Loucy (cell line): ENCODE measurements at regions not wholly inside any gene's neighbourhood (a gene's known extent, or its start where the extent isn't known, plus 50 kb on each side); places are given as distances from the start of the nearest gene placed in this dataset.

Source experiments
- H2AFZ ChIP-seq: fragments of 200-600 bp; sonication (generic); 2 replicates; pipeline ENCODE4 v1.6.0; 2016; ENCODE audit warnings: antibody characterized with exemption, mild to moderate bottlenecking, low read length, moderate library complexity
- H3F3A ChIP-seq: fragments of 200-600 bp; 2 replicates; pipeline ENCODE4 v1.6.0; 2016; ENCODE audit warnings: antibody characterized with exemption, low read depth, mild to moderate bottlenecking
- H3K27me3 ChIP-seq: fragments of 200-600 bp; sonication (generic); 2 replicates; pipeline ENCODE4 v1.6.1; 2014; ENCODE audit warnings: low read length, mild to moderate bottlenecking; ENCODE audit not compliant: insufficient read depth, poor library complexity, severe bottlenecking
- H3K36me3 ChIP-seq: fragments of 200-600 bp; sonication (generic); 2 replicates; pipeline ENCODE4 v1.6.1; 2016; ENCODE audit warnings: low read length; ENCODE audit not compliant: insufficient read depth
- H3K4me1 ChIP-seq: fragments of 200-600 bp; sonication (generic); 2 replicates; pipeline ENCODE4 v1.5.1; 2014; ENCODE audit warnings: low read length, mild to moderate bottlenecking; ENCODE audit not compliant: insufficient read depth, poor library complexity, severe bottlenecking
- H3K4me2 ChIP-seq: fragments of 200-600 bp; sonication (generic); 2 replicates; pipeline ENCODE4 v1.6.0; 2014; ENCODE audit warnings: antibody characterized with exemption, low read length, low read depth, mild to moderate bottlenecking; ENCODE audit not compliant: poor library complexity, severe bottlenecking
- H3K4me3 ChIP-seq: fragments of 200-600 bp; sonication (generic); 2 replicates; pipeline ENCODE4 v1.5.1; 2014; ENCODE audit warnings: low read length, mild to moderate bottlenecking, mixed read lengths; ENCODE audit not compliant: poor library complexity, severe bottlenecking
- H3K79me2 ChIP-seq: fragments of 200-600 bp; sonication (generic); 2 replicates; pipeline ENCODE4 v1.6.1; 2014; ENCODE audit warnings: low read length; ENCODE audit not compliant: insufficient read depth
- H3K9ac ChIP-seq: fragments of 200-600 bp; sonication (generic); 2 replicates; pipeline ENCODE4 v1.6.0; 2014; ENCODE audit warnings: mild to moderate bottlenecking, low read depth, low read length, moderate library complexity; ENCODE audit not compliant: poor library complexity, severe bottlenecking
- H3K9me2 ChIP-seq: fragments of 200-600 bp; sonication (generic); replicated peaks from 2 replicates; pipeline ENCODE4 v1.6.1; 2016; ENCODE audit warnings: low read depth, low read length, mixed read lengths
- H3K9me3 ChIP-seq: fragments of 200-600 bp; sonication (generic); 2 replicates; pipeline ENCODE4 v1.6.1; 2014; ENCODE audit warnings: mild to moderate bottlenecking, antibody characterized with exemption, low read length, low read depth; ENCODE audit not compliant: insufficient read depth
- H4K20me1 ChIP-seq: fragments of 200-600 bp; sonication (generic); 2 replicates; pipeline ENCODE4 v1.6.0; 2014; ENCODE audit warnings: antibody characterized with exemption, low read length, mild to moderate bottlenecking; ENCODE audit not compliant: insufficient read depth, poor library complexity, severe bottlenecking
- EZH2phosphoT487 ChIP-seq: fragments of 200-600 bp; IDR thresholded peaks from 2 replicates; pipeline ENCODE4 v1.6.1; 2018; ENCODE audit warnings: antibody characterized with exemption, mild to moderate bottlenecking, moderate library complexity, borderline replicate concordance
- TF ChIP-seq, protein P1 (sequence below): fragments of 200-600 bp; sonication (generic); conservative IDR thresholded peaks from 2 replicates; pipeline ENCODE4 v1.5.1; 2014; ENCODE audit warnings: mild to moderate bottlenecking, antibody characterized with exemption, low read length

DNA sequence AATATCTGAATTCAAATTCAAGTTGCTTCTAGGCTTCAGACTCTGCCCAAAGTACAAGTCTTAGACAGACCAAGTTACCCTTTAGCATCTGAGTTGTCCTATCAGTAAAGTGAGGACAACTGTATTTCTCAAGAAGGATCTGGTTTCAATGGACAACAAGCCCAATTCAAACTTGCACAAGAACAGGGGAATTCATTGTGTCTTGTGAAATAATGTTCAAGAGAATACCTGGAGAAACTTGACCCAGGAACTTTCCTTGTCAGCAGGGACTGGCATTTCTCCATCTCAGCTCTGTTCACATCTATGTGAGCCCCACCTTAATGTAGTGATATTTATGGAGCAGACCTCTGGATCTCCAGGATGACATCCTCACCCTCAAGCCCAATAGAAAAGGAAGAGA, 894.9 kb upstream of the SLC10A2 start:
- no peaks in the 10 kb centered on the region for H3K9me3 ChIP-seq
- no peak overlapping the region for H3K4me2 ChIP-seq
- no peak overlapping the region for H3K9ac ChIP-seq
- H3K4me1 ChIP-seq = no peaks in the 10 kb centered on the region
- no peaks in the 10 kb centered on the region for H3K36me3 ChIP-seq
- no peaks in the 10 kb centered on the region for H4K20me1 ChIP-seq
- no peak overlapping the region for H2AFZ ChIP-seq
- no peak overlapping the region for H3K4me3 ChIP-seq
- no peaks in the 10 kb centered on the region for H3K79me2 ChIP-seq
- H3K9me2 ChIP-seq = no peaks in the 10 kb centered on the region
- TF ChIP-seq EZH2phosphoT487 = no peak
- TF ChIP-seq, protein P1, sequence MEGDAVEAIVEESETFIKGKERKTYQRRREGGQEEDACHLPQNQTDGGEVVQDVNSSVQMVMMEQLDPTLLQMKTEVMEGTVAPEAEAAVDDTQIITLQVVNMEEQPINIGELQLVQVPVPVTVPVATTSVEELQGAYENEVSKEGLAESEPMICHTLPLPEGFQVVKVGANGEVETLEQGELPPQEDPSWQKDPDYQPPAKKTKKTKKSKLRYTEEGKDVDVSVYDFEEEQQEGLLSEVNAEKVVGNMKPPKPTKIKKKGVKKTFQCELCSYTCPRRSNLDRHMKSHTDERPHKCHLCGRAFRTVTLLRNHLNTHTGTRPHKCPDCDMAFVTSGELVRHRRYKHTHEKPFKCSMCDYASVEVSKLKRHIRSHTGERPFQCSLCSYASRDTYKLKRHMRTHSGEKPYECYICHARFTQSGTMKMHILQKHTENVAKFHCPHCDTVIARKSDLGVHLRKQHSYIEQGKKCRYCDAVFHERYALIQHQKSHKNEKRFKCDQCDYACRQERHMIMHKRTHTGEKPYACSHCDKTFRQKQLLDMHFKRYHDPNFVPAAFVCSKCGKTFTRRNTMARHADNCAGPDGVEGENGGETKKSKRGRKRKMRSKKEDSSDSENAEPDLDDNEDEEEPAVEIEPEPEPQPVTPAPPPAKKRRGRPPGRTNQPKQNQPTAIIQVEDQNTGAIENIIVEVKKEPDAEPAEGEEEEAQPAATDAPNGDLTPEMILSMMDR = no peak
- H3K27me3 ChIP-seq = no peaks in the 10 kb centered on the region
- no peaks in the 10 kb centered on the region for H3F3A ChIP-seq

DNA sequence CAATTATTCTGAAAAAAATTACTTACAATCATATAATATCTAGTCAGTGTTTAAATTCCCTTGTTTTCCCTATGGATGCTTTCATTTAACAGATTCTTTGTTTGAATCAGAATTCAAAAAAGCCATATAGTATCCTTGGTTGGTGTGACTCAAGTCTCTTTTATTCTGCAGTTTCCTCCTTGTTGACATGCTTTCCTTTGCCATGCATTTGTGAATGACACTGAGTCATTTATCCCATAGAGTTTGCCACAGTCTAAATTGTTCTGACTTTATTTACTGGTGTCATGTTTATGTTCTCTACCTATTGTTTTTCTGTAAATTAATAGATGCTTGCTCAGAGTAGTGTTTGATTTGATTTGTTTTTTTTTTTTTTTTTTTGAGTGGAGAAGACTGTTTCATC, 893.8 kb upstream of the SLC10A2 start:
- Histone ChIP-seq H3K9me3 (no peaks in the 10 kb centered on the region), H3K36me3 (no peaks in the 10 kb centered on the region), H3K79me2 (no peaks in the 10 kb centered on the region), H3K4me2 (no peak overlapping the region), H2AFZ (no peak overlapping the region), H3K9ac (no peak overlapping the region), H3K27me3 (no peaks in the 10 kb centered on the region), H3K4me1 (no peaks in the 10 kb centered on the region), H3K4me3 (no peak overlapping the region), H3F3A (no peaks in the 10 kb centered on the region), H4K20me1 (no peaks in the 10 kb centered on the region), H3K9me2 (no peaks in the 10 kb centered on the region)
- TF ChIP-seq, protein P1 = no peak
- TF ChIP-seq EZH2phosphoT487 = no peak

DNA sequence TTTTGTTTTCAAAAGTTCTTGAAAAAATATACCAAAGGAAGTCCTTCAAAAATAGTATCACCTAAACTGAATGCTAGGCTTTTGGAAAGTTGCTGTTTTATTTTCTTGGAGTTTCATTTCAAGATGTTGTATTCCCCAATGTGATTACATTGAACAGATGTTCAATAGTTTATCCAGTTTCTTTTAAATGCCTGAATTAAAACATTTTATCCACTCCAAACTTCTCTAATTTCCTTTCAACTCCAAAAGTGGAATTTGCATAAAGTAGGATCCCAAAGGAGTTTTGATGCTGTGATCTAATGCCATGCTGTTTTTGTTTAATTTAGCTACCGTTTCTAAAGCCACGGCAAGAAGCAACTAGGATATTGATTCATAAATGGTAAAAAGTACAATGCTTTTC, 892.5 kb upstream of the SLC10A2 start:
- H3K4me3 ChIP-seq = no peak overlapping the region
- no peaks in the 10 kb centered on the region for H3K27me3 ChIP-seq
- H3K4me2 ChIP-seq = no peak overlapping the region
- no peaks in the 10 kb centered on the region for H3K9me3 ChIP-seq
- H3K79me2 ChIP-seq = no peaks in the 10 kb centered on the region
- H3K9ac ChIP-seq = no peak overlapping the region
- no peaks in the 10 kb centered on the region for H3K4me1 ChIP-seq
- H3K9me2 ChIP-seq = no peaks in the 10 kb centered on the region
- H3K36me3 ChIP-seq = no peaks in the 10 kb centered on the region
- no peaks in the 10 kb centered on the region for H4K20me1 ChIP-seq
- no peak overlapping the region for H2AFZ ChIP-seq
- H3F3A ChIP-seq = no peaks in the 10 kb centered on the region
- TF ChIP-seq EZH2phosphoT487 = no peak
- TF ChIP-seq, protein P1 = no peak
